Hematopoietic multipotent progenitor cell treated with erythropoietin and hydrocortisone succinate and interleukin-3 and kit ligand, for 6 days (in vitro differentiated cells): ENCODE measurements at regions not wholly inside any gene's neighbourhood (a gene's known extent, or its start where the extent isn't known, plus 50 kb on each side); places are given as distances from the start of the nearest gene placed in this dataset.
"Not testable (repeated sequence)": the region's sequence is repeated elsewhere in the genome, so short reads cannot be mapped to it uniquely, and the experiment has no call there.

Experiments
- DNase-seq: peaks from one replicate; pipeline ENCODE4 v3.0.0-alpha.2; 2015

DNA sequence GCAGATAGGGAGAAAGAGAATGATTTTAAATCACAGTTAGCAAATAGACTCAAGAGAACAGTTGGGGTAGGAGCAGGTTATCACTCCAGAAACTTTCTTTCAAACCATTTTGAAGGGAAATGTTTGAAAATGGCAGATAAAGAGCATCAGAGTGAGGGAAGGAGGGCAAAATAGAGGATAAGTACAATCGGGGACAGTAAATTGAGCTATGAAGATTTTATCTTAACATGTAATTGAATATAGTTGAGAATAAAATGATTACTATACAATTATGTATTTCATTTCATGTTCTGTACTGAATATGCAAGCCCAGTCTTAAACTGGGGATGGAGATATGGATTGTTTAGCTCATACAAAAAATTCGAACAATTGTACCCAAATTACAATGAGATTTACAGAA, 54.0 kb downstream of the MAP10 start:
- no peak for DNase-seq

DNA sequence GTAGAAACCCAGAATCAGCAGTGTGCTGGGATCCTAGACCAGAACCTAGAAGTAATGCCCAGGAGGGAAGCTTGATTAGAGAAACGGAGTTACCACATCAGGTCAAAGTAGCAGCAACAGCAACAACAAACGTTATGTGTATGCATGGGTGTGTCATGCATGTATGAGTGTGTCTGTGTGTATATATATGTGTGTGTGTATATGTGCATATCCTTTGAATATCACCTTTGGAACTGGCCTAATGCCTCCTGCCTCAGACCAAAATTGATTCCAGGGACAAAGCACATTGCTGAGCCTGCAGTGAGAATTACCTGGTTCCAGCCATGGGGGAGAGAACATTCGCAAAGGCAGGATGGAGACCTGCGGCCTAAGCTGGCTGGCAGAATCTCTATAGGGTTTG, 55.9 kb downstream of the MAP10 start:
- no peak for DNase-seq

DNA sequence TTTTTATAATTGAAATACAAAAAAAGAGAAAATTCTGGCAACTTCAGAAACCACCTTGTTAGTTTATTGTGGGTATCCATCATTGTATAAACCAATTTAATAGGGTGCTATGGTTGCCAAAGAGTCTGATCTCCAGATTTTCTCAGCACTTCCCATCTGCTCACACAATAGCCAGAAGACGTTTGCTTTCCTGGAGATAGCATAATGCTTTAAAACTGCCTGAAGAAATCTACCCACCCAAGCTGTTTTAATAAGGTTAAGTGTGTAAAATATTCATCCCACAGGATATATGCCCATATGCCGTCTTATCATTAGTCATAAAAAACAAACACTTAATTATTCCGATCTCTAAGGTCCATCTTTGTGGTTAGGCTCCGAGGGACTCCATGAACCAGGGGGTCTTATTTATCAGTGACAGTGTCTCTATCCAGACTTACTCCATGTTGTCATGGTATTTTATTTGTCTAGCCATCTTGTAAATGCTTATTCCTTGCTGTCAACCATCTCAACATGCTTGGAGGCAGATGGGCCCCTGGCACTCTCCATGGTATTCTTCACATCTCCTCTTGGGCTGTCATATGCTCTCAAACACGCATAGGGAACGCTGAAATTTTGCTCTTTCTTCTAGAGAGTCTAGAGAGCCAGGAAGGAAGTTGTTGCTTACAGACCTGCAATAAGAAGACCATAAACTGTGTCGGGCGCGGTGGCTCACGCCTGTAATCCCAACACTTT, 58.5 kb downstream of the MAP10 start:
- no peak for DNase-seq

DNA sequence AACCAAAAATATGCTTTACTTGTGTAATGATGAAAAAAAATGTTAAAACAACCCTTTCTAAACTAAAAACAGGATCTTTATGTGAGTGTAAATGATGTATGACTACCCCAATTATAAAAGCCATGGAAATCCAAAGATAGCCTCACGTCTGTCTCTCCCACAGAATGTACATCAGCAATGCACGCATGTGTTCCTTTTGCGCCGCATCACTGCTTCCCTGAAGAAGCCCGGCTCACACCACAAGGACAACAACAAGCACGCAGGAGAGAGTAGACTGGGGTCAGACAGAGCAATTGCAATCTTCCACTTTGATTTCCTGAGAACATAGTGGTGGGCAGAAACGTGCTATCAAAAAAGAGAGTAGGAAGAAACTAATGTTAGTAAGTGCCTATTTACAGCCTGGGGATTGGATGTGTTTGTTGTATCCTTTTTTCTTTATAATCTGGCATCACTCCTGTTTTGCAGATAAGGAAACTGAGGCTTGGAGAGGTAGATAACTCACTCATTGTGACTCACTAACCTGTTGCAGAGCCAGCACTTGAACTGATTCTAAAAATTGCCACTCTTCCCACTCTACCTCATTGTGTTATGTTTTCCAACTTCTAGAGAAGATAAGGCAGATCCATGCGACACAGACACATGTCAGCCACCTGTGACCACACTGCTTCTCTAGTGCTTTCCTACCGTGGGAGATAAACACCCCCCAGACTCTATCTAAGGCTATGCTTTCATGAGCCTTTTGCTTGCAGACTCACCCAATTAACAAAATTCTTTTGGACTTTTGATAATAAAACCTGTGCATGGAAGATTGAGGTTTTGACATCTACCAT, 60.1 kb downstream of the MAP10 start:
- no peak for DNase-seq

DNA sequence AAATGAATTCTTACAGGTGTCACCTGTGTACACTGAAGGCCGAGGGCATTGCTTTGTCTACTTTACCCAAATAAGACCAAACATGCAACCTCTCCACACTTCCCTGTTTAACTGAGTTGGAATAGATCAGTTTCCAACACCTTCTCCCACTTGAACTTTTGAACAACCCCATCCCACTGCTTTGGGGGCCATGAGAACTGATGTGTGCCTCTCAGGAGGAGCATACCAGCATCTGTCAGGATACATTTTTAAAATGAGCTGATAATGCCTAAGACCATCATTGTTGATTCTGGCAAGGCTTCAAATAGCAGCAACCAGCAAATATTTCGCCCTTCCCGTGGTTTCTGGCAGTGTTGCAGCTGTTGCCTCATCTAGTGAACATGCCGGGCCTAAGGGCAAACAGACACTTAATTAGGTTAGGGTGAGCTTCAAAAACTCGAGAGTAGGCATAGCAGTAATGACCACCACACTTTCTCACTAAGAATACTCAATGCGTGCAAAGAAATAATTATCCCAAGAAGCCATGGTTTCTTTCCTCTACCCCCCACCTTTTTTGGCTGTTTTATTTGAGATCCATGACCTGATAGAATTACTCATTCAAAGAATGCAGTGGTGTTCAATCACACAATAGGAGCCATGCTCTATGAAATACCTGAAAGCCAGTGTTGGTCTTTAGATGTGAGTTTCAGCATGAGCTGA, 63.7 kb downstream of the MAP10 start:
- peak; percentile 24 for DNase-seq

DNA sequence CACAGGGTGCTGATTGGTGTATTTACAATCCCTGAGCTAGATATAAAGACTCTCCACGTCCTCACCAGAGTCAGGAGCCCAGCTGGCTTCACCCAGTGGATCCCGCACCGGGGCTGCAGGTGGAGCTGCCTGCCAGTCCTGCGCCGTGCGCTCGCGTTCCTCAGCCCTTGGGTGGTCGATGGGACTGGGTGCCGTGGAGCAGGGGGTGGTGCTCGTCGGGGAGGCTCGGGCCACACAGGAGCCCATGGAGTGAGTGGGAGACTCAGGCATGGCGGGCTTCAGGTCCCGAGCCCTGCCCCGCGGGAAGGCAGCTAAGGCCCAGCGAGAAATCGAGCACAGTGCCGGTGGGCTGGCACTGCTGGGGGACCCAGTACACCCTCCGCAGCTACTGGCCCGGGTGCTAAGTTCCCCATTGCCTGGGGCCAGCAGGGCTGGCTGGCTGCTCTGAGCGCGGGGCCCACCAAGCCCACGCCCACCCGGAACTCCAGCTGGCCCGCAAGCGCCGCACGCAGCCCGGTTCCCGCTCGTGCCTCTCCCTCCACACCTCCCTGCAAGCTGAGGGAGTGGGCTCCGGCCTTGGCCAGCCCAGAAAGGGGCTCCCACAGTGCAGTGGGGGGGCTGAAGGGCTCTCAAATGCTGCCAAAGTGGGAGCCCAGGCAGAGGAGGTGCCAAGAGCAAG, 66.2 kb downstream of the MAP10 start:
- DNase-seq = not testable (repeated sequence)

DNA sequence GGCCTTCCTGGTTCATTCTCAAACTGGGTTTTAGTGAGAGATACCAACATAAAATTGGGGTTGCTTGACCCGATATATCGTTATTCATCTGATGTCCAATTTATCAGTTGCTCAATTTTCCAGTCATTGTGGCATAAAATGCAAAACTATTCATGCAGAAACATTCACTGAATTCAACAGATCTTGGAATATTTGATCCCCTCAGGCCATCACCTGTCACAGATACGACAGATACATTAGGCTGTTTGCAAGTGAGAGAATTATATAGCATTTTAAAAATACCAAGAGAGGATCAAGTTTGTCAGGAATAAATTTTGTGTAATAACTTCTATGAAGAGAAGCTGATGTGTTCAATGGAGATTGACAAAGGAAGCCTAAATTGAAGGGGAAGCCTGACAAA, 67.1 kb downstream of the MAP10 start:
- no peak for DNase-seq

DNA sequence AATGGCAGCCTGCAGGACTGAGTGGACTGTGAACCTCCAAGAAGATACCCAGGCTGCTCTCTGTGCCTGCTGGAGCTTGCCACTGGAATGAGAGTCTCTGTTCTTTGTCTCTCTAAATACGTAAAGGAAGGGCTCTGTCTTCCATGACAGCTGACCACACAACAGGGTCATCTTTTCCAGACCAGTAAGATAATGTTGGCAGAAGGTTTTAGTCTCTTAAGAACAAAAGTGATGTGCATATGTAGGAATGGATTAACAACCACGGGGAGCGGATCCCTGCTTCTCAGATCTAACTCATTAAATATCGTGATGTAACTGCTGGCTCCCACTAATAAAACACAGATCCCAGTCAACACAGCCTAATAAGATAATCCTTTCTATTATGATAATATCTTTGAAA, 67.5 kb downstream of the MAP10 start:
- DNase-seq = no peak

DNA sequence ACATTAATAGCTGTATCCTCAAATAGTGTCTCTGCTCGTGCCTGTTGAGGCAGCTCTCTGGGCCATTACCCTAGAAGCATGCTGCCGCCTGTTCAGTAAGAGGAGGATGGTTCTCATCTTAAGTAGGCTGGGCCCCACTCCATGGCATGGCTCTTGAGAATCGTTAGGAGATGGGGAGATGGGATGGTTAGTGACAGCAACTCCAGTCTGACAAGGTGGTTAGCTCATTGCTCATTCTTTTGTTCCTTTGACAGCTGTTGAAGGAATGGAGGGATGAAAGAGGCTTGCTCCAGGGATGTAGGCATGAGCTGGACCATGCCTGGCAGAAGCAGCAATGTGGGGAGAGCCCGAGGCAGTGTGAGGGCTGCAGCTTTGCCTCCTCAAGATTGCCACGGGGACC, 68.2 kb downstream of the MAP10 start:
- DNase-seq = no peak

DNA sequence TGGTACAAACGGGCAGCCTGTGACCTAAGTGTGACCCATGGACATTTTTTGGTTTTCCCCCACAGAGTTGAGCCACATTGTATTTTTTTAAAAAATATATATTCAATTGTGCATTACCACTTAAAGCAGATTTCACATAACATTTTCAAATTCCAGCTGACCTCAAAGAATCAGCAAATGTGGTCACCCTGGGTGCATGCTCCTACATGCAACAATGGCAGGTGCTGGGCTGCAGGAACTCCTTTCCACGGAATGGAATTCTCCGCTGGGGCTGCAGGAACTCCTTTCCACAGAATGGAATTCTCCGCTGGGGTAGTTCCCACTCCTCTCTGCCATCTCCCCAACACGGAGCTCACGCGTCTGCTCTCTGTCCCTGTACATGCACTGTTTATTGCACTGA, 68.7 kb downstream of the MAP10 start:
- DNase-seq = no peak

DNA sequence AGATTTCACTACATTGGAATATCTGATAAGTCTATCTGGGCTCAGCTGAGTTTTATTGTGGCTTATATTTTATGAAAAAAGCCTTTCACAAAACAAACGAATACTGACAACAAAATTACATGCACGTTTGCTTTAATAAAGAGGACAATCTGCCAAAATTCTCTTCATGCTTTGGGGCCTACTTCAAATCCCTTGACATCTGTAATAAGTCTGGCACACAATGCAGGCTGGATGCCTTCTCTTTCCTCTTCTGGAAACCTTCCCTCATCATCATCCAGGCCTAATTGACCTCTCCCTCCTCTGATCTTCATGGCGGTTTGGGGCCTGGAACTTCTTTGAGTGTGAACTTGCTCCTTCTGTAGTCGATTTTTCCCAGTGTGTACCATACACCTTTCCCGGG, 70.3 kb downstream of the MAP10 start:
- DNase-seq = no peak

DNA sequence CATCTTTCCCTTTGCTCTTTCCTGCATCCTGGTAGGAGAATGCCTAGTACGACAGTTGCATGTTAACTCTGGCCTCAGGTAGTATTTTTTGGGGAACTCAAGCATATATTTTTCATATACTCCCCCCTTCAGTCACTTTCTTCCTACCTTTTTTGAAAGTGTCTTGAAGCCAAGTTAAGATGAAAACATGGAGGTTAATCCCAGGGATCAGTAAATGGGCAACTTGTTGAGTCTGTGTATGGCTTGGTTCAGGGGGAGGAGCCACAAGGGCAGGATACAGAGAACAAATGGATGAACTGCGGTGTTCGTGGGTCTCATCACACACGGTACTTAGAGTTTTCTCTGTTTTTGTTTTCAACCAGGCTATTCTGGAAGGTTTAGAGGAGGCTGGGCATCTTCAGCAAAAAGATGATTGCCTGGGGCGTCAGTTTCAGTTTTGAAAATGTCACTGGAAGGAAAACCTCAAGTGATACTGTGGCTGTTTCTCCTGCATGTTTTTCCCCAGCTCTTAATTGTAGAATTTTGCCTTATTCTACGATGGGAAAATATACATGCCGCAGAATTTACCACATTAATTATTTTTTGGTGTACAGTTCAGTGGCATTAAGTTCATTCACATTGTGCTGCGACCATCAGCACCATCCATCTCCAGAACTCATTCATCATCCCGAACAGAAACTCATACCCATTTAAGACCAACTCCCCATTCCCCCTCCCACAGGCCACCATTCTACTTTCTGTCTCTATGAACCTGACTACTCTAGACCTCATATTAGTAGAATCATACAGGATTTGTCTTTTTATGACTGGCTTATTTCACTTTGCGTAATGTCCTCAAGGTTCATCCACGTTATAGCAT, 71.5 kb downstream of the MAP10 start:
- DNase-seq = no peak

DNA sequence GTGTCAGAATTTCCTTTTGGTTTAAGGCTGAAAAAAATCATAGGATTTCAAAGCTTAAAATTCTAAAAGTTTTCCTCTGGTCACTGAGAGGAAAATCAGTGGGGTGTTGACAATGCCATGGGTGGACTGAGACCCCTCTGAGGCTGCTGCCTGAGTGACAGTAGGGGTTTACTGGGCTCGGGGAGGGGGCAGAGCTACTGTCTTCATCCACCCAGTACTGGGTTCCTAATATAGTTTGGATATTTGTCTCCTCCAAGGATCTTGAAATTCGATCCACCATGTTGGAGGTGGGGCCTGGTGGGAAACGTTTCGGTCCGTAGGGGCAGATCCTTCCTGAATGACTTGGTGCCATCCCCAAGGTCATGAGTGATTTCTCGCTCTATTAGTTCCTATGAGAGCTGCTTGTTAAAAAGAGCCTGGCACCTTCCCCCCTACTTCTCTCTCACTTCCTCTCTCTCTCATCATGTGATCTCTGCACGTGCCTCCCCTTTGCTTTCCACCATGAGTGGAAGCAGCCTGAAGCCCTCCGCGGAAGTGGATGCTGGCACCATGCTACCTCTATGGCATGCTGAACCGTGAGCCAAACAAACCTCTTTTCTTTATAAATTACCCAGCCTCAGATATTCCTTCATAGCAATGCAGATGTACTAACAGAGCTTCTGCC, 72.3 kb downstream of the MAP10 start:
- no peak for DNase-seq

DNA sequence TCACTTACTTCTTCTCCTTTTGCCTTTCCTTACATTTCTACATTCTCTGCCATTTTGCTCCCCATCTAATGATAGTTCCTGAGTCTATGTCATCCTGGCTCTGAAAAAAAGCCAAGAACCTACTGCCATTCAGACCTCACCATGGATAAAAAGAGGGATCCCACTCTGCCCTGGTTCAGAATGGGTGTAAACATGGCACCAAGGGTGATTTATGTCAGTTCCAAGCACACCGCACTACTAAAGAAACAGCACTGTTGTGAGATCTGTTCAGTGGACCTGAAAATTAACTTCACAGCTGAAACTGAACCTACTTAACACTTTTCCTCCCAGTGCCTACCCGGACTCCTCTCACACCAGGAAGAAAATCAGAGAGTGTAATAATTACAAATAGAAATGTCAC, 72.3 kb upstream of the NTPCR start:
- DNase-seq = no peak

DNA sequence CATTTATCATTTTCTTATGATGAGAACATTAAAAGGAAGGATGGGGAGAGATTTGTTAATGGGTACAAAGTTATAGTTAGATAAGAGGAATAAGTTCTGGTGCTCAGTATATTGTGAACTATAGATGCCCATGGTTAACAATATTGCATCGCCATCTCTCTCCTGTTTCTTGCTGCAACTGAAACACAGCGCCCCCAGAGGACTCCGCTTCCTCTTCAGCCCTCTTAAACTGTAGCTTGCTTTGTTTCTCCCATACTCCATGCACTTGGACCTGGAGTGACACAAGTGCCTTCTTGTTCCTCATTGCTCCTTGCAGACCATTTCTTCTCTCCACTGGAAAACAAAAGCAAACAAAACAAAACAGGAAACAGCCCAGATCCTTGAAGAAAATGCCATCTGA, 70.1 kb upstream of the NTPCR start:
- DNase-seq = peak; percentile 42

DNA sequence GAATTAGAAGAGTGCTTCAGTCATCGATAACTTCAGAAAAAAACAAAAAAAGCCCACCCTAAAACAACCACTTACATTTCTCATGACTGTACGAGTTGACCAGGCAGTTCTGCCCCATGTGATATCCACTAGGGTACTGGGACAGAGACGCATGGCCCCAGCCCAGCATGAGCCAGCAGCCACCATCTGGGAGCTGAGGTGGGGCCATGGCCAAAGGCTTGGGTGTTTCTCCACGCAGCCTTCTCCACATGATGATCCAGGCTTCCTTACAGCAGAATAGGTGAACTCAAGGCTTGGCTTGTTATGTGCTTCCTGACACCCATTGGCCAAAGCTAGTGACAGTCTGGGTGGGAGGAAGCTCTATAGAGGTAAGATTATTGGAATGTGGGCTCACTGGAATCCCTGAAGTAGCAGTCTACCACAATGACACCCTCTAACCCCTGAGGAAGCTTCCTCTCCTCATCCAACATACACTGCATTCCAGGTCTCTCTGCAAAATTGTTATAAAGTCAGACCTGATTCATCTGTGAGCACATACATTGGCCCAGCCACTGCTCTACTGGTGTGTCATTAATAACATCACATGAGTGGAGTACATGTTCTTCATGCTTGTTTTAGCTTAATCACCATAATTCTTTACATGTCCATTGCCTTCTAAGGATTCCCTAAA, 66.3 kb upstream of the NTPCR start:
- DNase-seq = no peak

DNA sequence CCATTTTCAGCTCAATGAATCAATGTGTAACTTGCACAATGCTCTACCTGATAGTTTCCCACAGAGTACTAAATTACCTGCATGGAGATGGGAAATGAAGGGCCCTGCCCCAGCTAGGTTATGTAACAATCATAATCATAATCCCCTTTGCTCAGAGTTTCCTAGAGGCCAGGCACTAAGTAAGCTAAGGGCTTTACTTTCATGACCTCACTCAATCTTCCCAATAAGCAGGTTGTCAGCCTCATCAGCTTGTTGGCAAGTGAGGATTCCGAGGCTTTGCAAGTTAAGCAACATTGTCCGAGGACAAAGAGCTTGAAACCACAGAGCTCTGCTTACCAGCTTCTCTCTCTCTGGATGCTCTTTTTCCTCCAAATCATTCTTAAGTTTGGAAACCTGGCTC, 64.1 kb upstream of the NTPCR start:
- DNase-seq = no peak

DNA sequence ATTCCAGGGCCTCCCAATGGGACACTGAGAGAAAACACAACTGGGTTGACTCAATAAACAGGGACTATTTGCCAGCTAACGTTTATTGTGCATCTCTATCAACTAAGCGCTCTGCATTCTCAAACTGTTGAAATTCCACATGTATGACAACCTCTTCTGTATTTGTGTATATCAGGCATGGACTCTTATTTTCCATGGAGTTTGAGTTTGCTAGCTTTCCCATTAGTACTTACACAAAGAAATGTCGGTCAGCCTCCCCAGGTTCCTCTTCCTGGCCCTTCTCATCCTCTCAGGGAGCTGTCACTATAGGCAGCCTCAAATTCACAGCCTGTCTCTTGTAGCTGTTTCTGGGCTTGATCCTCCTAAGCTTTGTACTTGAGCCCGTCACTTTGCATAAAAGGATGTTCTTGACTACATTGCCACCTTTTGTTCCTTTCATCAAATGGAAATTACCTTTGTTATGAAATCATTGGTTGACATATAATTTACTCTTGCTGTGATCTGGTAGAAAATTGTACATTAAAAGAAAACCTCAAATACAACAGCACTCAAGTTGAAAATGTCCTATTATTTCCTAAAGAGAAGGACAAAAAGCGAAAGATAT, 60.0 kb upstream of the NTPCR start:
- DNase-seq = no peak

DNA sequence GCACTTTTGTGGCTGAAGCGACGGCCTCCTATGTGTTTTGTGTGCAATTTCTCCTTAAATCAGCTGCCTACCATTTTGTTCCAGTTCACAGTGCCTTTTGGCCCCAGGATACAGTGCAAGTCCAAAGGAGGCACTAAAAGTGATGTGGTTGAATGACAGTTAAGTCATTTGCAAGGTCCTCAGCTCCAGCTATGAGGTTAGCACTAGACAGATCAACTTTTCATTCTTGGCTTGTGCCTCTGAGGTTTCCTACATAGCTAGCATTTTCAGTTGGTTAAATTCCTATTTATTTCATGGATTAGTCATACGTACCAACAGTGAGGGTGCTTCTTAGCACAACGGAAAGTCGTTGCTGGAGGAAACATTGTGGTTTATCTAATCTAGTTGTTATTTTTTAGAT, 59.3 kb upstream of the NTPCR start:
- peak; percentile 55 for DNase-seq

DNA sequence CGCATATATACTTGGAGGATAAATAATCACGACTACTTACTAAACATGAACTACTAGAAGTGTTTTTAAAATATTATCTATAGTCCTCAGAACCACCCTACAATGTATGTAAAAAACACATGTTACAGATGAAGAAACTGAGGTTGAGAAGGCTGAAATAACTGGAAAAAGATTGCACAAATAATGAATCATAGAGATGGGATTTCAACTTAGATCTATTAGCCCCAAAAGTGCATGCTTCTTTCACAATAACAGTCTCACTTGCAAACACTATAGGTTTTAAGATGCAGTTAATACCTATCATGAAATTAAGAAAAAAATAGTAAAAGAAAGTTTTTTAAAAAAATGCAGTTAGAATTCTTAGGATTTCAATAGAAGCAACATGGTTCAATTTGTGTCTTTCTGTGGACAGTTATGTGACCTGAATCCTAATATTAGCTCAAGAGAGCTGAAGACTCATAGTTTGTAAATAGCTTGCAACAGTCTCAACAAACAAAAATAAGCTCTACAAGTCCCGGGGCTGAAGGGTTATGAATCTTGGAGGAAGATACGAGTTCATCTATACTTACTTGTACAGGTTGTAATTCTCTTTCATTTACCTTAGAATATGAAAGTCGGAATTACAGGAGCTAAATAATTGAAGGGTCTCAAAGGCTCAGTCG, 58.6 kb upstream of the NTPCR start:
- DNase-seq = peak; percentile 7
